OCI-LY3 (cell line): ENCODE measurements at regions not wholly inside any gene's neighbourhood (a gene's known extent, or its start where the extent isn't known, plus 50 kb on each side); places are given as distances from the start of the nearest gene placed in this dataset.

Experiments used
- H2AFZ ChIP-seq: fragments of 200-600, 300-600 bp; shearing (Covaris generic); 2 replicates; pipeline ENCODE4 v1.6.0; 2014; ENCODE audit warnings: antibody characterized with exemption, low read depth, low read length
- H3K27ac ChIP-seq: fragments of 200-600, 300-600 bp; sonication (generic); 2 replicates; pipeline ENCODE4 v1.5.1; 2014; ENCODE audit warnings: mild to moderate bottlenecking, low read length, moderate library complexity, mixed read lengths
- H3K27me3 ChIP-seq: fragments of 200-600, 300-600 bp; sonication (generic); 2 replicates; pipeline ENCODE4 v1.6.1; 2014; ENCODE audit warnings: low read depth, low read length, mixed read lengths
- H3K36me3 ChIP-seq: fragments of 200-600, 300-600 bp; sonication (generic); replicated peaks from 2 replicates; pipeline ENCODE3; 2014; ENCODE audit warnings: low read depth, low read length, mixed read lengths
- H3K4me1 ChIP-seq: fragments of 300-600, 200-600 bp; sonication (generic); 2 replicates; pipeline ENCODE4 v1.6.1; 2014; ENCODE audit warnings: low read length, mixed read lengths
- H3K4me2 ChIP-seq: fragments of 200-600, 300-600 bp; sonication (generic); 2 replicates; pipeline ENCODE4 v1.6.1; 2014; ENCODE audit warnings: low read length, mixed read lengths
- H3K4me3 ChIP-seq: fragments of 300-600, 200-600 bp; sonication (generic); 2 replicates; pipeline ENCODE4 v1.5.1; 2014; ENCODE audit warnings: antibody characterized with exemption, mild to moderate bottlenecking, low read length, moderate library complexity
- H3K79me2 ChIP-seq: fragments of 300-600, 200-600 bp; shearing (Covaris generic); 2 replicates; pipeline ENCODE4 v1.6.1; 2014; ENCODE audit warnings: mild to moderate bottlenecking, low read length, mixed read lengths
- H3K9ac ChIP-seq: fragments of 300-600, 200-600 bp; shearing (Covaris generic); 2 replicates; pipeline ENCODE4 v1.6.0; 2014; ENCODE audit warnings: mild to moderate bottlenecking, low read length, moderate library complexity
- H3K9me3 ChIP-seq: fragments of 200-600, 300-600 bp; shearing (Covaris generic); 2 replicates; pipeline ENCODE4 v1.6.1; 2014; ENCODE audit warnings: low read length, mixed read lengths; ENCODE audit not compliant: insufficient read depth
- H4K20me1 ChIP-seq: fragments of 200-600, 300-600 bp; sonication (generic); 2 replicates; pipeline ENCODE4 v1.6.1; 2016; ENCODE audit warnings: low read length, mixed read lengths; ENCODE audit not compliant: insufficient read depth
- EZH2phosphoT487 ChIP-seq: fragments of 200-600 bp; shearing (Covaris generic); IDR thresholded peaks from 2 replicates; pipeline ENCODE4 v1.6.1; 2018; ENCODE audit warnings: antibody characterized with exemption, mixed run types, low read depth
- TF ChIP-seq, protein P1 (sequence below): fragments of 200-600, 300-600 bp; sonication (generic); IDR thresholded peaks from 2 replicates; pipeline ENCODE4 v1.5.1; 2014; ENCODE audit warnings: antibody characterized with exemption, low read length, low read depth

GRCh38 chr12:38507839-38508238, 191.3 kb downstream of the ALG10B start:
- Histone ChIP-seq H3K9ac (no peak overlapping the region), H2AFZ (no peak overlapping the region), H3K27me3 (no peaks in the 10 kb centered on the region), H3K27ac (no peak overlapping the region), H3K9me3 (no peaks in the 10 kb centered on the region), H3K4me3 (no peak overlapping the region), H3K4me2 (no peak overlapping the region), H4K20me1 (no peaks in the 10 kb centered on the region), H3K4me1 (no peaks in the 10 kb centered on the region), H3K36me3 (no peaks in the 10 kb centered on the region), H3K79me2 (no peaks in the 10 kb centered on the region)
- TF ChIP-seq, protein P1, sequence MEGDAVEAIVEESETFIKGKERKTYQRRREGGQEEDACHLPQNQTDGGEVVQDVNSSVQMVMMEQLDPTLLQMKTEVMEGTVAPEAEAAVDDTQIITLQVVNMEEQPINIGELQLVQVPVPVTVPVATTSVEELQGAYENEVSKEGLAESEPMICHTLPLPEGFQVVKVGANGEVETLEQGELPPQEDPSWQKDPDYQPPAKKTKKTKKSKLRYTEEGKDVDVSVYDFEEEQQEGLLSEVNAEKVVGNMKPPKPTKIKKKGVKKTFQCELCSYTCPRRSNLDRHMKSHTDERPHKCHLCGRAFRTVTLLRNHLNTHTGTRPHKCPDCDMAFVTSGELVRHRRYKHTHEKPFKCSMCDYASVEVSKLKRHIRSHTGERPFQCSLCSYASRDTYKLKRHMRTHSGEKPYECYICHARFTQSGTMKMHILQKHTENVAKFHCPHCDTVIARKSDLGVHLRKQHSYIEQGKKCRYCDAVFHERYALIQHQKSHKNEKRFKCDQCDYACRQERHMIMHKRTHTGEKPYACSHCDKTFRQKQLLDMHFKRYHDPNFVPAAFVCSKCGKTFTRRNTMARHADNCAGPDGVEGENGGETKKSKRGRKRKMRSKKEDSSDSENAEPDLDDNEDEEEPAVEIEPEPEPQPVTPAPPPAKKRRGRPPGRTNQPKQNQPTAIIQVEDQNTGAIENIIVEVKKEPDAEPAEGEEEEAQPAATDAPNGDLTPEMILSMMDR: no peak
- no peak for TF ChIP-seq EZH2phosphoT487

DNA sequence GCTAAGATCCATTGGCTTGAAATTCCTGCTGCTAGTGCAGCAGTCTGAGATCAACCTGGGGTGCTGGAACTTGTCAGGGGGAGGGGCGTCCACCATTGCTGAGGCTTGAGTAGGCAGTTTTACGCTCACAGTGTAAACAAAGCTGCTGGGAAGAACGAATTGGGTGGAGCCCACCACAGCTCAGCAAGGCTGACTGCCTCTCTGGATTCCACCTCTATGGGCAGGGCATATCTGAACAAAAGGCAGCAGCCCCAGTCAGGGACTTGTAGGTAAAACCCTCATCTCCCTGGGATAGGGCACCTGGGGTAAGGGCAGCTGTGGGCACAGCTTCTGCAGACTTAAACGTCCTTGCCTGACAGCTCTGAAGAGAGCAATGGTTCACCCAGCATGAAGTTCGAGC, 191.7 kb downstream of the ALG10B start:
- Histone ChIP-seq H3K4me2 (no peak overlapping the region), H3K4me3 (no peak overlapping the region), H3K4me1 (no peaks in the 10 kb centered on the region), H3K36me3 (no peaks in the 10 kb centered on the region), H3K79me2 (no peaks in the 10 kb centered on the region), H3K9me3 (no peaks in the 10 kb centered on the region), H2AFZ (no peak overlapping the region), H4K20me1 (no peaks in the 10 kb centered on the region), H3K9ac (no peak overlapping the region), H3K27ac (no peak overlapping the region), H3K27me3 (no peaks in the 10 kb centered on the region)
- TF ChIP-seq, protein P1: no peak
- no peak for TF ChIP-seq EZH2phosphoT487

- Histone ChIP-seq H3K36me3 (no peaks in the 10 kb centered on the region), H3K27me3 (no peaks in the 10 kb centered on the region), H2AFZ (no peak overlapping the region), H4K20me1 (no peaks in the 10 kb centered on the region), H3K4me1 (no peaks in the 10 kb centered on the region), H3K27ac (no peak overlapping the region), H3K79me2 (no peaks in the 10 kb centered on the region), H3K9ac (no peak overlapping the region), H3K9me3 (no peaks in the 10 kb centered on the region), H3K4me3 (no peak overlapping the region), H3K4me2 (no peak overlapping the region)
- TF ChIP-seq, protein P1: no peak
- TF ChIP-seq EZH2phosphoT487: no peak
These were observed 199.3 kb downstream of the ALG10B start for GRCh38 chr12:38515912-38516311.

DNA sequence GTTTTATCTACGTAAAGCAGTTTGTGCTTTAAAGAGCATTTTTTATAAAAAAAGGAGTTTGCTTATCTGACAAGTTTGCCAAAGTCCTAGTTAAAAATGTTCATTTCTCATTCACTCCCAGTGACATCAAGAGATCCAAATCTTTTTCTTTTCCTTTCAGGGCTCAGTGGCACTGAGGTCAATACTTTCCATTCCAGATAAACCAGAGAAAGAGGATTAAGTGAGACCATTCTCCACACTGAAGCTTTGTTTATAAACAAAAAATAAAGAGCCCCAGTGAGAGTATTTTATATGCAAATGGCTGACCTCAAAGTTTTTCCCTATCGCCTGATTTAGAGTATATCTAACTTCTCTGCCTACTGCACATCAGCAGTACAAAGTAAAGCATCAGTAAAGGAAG, 199.8 kb downstream of the ALG10B start:
- Histone ChIP-seq H3K9ac (no peak overlapping the region), H3K36me3 (no peaks in the 10 kb centered on the region), H3K4me2 (no peak overlapping the region), H4K20me1 (no peaks in the 10 kb centered on the region), H3K4me3 (no peak overlapping the region), H3K4me1 (no peaks in the 10 kb centered on the region), H3K27me3 (no peaks in the 10 kb centered on the region), H2AFZ (no peak overlapping the region), H3K27ac (no peak overlapping the region), H3K9me3 (no peaks in the 10 kb centered on the region), H3K79me2 (no peaks in the 10 kb centered on the region)
- no peak for TF ChIP-seq EZH2phosphoT487
- TF ChIP-seq, protein P1: no peak
